Nephron (organoid): ENCODE measurements at regions not wholly inside any gene's neighbourhood (a gene's known extent, or its start where the extent isn't known, plus 50 kb on each side); places are given as distances from the start of the nearest gene placed in this dataset.

Experiments used
- H3K27ac Mint-ChIP-seq, 3 experiments: 2 replicates each; pipeline ENCODE4 v1.8.0; 2020; ENCODE audit warnings: mixed read lengths in 3 of 3, mild to moderate bottlenecking in 2 of 3, moderate library complexity in 1 of 3
- H3K27me3 Mint-ChIP-seq: 2 replicates; pipeline ENCODE4 v1.8.0; 2021; ENCODE audit warnings: low read depth, mild to moderate bottlenecking, moderate library complexity, mixed read lengths
- H3K36me3 Mint-ChIP-seq: 2 replicates; pipeline ENCODE4 v1.8.0; 2020; ENCODE audit warnings: low read depth, mixed read lengths
- H3K4me1 Mint-ChIP-seq: 2 replicates; pipeline ENCODE4 v1.8.0; 2020; ENCODE audit warnings: mixed read lengths
- H3K4me3 Mint-ChIP-seq, 3 experiments: 2 replicates each; pipeline ENCODE4 v1.8.0; 2020; ENCODE audit warnings: mild to moderate bottlenecking in 3 of 3, mixed read lengths in 3 of 3, moderate library complexity in 2 of 3
- H3K9me3 Mint-ChIP-seq: 2 replicates; pipeline ENCODE4 v1.8.0; 2020; ENCODE audit warnings: mixed read lengths
- TF ChIP-seq, protein P1 (sequence below), 3 experiments: fragments of 200-600 bp; sonication (generic); IDR thresholded peaks; one replicate each; pipeline ENCODE4 v1.5.0; 2021; ENCODE audit warnings: antibody characterized with exemption in 3 of 3; ENCODE audit not compliant: unreplicated experiment in 3 of 3

- Mint-ChIP-seq H3K4me3 (no peak overlapping the region), H3K4me1 (peaks cover 4% of the 10 kb centered on the region), H3K36me3 (no peaks in the 10 kb centered on the region), H3K27ac (no peak overlapping the region), H3K9me3 (peaks cover 8% of the 10 kb centered on the region), H3K27me3 (no peaks in the 10 kb centered on the region)
- TF ChIP-seq, protein P1, sequence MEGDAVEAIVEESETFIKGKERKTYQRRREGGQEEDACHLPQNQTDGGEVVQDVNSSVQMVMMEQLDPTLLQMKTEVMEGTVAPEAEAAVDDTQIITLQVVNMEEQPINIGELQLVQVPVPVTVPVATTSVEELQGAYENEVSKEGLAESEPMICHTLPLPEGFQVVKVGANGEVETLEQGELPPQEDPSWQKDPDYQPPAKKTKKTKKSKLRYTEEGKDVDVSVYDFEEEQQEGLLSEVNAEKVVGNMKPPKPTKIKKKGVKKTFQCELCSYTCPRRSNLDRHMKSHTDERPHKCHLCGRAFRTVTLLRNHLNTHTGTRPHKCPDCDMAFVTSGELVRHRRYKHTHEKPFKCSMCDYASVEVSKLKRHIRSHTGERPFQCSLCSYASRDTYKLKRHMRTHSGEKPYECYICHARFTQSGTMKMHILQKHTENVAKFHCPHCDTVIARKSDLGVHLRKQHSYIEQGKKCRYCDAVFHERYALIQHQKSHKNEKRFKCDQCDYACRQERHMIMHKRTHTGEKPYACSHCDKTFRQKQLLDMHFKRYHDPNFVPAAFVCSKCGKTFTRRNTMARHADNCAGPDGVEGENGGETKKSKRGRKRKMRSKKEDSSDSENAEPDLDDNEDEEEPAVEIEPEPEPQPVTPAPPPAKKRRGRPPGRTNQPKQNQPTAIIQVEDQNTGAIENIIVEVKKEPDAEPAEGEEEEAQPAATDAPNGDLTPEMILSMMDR (IDR thresholded peaks at IDR 0.05; ENCODE audit: unreplicated experiment in 3 of 3): peak; percentile 70 to 89 (median 76)
Measured at GRCh38 chr7:121547544-121548092, 151.5 kb upstream of the FAM3C start.

GRCh38 chr7:121546632-121547543, 150.8 kb upstream of the FAM3C start:
- Mint-ChIP-seq H3K27me3 (no peaks in the 10 kb centered on the region), H3K4me3 (no peak overlapping the region), H3K4me1 (peaks cover 4% of the 10 kb centered on the region), H3K36me3 (no peaks in the 10 kb centered on the region), H3K27ac (no peak overlapping the region), H3K9me3 (peaks cover 8% of the 10 kb centered on the region)
- TF ChIP-seq, protein P1 (IDR thresholded peaks at IDR 0.05; ENCODE audit: unreplicated experiment in 3 of 3): no peak

DNA sequence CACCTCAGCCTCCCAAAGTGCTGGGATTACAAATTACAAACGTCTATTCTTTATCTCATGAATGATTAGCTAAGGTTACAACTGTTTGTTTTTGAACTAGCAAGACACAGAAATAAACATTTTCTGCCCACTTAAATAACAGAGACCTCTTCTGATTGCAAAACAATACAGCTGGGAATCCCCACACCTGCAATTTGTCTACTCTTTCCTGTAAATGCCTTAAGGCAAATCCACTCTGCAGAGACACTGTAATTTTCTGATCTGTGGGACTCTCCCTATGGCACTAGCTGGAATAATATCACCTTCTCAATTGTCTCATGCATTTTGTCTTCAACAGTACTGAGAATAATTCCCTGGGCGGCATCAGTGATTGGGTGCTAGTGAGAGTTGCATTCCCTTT, 149.3 kb upstream of the FAM3C start:
- Mint-ChIP-seq H3K27ac (no peak overlapping the region), H3K4me3 (no peak overlapping the region), H3K4me1 (peaks cover 4% of the 10 kb centered on the region), H3K27me3 (no peaks in the 10 kb centered on the region), H3K9me3 (peaks cover 8% of the 10 kb centered on the region), H3K36me3 (no peaks in the 10 kb centered on the region)
- TF ChIP-seq, protein P1 (IDR thresholded peaks at IDR 0.05; ENCODE audit: unreplicated experiment in 3 of 3): no peak

DNA sequence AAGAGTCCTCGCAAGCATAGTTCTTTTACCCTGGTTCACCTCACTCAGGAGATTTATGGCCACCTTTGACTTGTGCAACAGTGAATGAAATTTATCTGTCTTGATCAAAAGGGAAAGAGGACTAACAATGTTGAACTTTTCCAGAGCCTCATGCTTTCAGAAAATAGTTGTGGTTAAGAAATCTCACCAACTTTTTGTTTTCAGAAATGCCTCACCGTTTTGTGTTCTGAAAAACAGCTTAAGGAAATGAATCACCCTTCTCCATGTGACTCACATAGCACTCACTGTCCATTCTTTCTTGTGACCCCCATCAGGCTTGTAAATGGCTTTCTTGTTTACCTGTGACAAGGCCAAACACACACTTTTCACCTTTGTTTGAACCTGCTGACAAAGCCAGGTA, 148.6 kb upstream of the FAM3C start:
- no peaks in the 10 kb centered on the region for H3K27me3 Mint-ChIP-seq
- H3K9me3 Mint-ChIP-seq: peaks cover 8% of the 10 kb centered on the region
- no peaks in the 10 kb centered on the region for H3K36me3 Mint-ChIP-seq
- no peak overlapping the region for H3K4me3 Mint-ChIP-seq
- H3K27ac Mint-ChIP-seq: peak overlapping the region in 2 of 3 experiments; percentile 39 to 68
- TF ChIP-seq, protein P1 (IDR thresholded peaks at IDR 0.05; ENCODE audit: unreplicated experiment in 3 of 3): no peak
- peaks cover 4% of the 10 kb centered on the region for H3K4me1 Mint-ChIP-seq

DNA sequence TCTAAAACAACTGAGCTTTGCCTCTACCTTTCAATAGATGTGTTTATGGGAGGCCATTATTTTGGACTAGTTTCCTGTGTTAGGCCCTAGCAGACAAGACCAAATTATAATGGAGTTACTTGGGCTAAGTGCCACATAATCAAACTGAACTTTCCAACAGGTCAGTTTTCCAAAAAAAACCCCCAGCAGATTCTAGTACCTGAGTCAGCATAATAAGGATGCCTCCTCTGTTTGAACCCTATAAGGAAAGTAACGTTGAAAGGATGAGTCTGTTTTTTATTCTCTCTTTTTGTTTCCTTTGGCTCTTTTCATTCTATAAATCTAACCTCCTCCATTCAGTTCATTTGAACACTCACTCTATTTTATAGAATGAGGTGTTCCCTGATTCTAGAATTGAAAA, 148.1 kb upstream of the FAM3C start:
- Mint-ChIP-seq H3K4me1 (peaks cover 4% of the 10 kb centered on the region), H3K27ac (no peak overlapping the region), H3K4me3 (no peak overlapping the region), H3K9me3 (peaks cover 8% of the 10 kb centered on the region), H3K36me3 (no peaks in the 10 kb centered on the region), H3K27me3 (no peaks in the 10 kb centered on the region)
- TF ChIP-seq, protein P1 (IDR thresholded peaks at IDR 0.05; ENCODE audit: unreplicated experiment in 3 of 3): no peak
